GM19239 (cell line): ENCODE measurements at regions not wholly inside any gene's neighbourhood (a gene's known extent, or its start where the extent isn't known, plus 50 kb on each side); places are given as distances from the start of the nearest gene placed in this dataset.
"Not testable (repeated sequence)": the region's sequence is repeated elsewhere in the genome, so short reads cannot be mapped to it uniquely, and the experiment has no call there.

Experiments used
- DNase-seq: peaks from one replicate; pipeline ENCODE4 v3.0.0; 2011; ENCODE audit warnings: low spot score; ENCODE audit not compliant: insufficient read length
- FAIRE-seq: peaks from 2 replicates; lab custom pipeline; 2011; peaks lifted over from hg19 to GRCh38; lab: Jason Lieb, UNC

- FAIRE-seq: no peak
- no peak for DNase-seq
Observed at GRCh38 chr3:110618512-110619226, 452.9 kb upstream of the NECTIN3 start.

GRCh38 chr3:110620118-110620517 lies 451.5 kb upstream of the NECTIN3 start:
- no peak for FAIRE-seq
- no peak for DNase-seq

GRCh38 chr3:110623571-110623970 lies 448.0 kb upstream of the NECTIN3 start:
- FAIRE-seq: no peak

GRCh38 chr3:110624576-110624975 lies 447.0 kb upstream of the NECTIN3 start:
- DNase-seq (no peak), FAIRE-seq (no peak)

More at GRCh38 chr3:110623571-110623970, 448.0 kb upstream of the NECTIN3 start:
- no peak for DNase-seq

- no peak for FAIRE-seq
- DNase-seq: no peak
Observed at GRCh38 chr3:110625201-110625747, 446.3 kb upstream of the NECTIN3 start.

- DNase-seq, FAIRE-seq: not testable (repeated sequence)
Observed at GRCh38 chr3:110626652-110627111, 444.9 kb upstream of the NECTIN3 start.

GRCh38 chr3:110628650-110629301 lies 442.8 kb upstream of the NECTIN3 start:
- no peak for FAIRE-seq

GRCh38 chr3:110629917-110630316 lies 441.7 kb upstream of the NECTIN3 start:
- FAIRE-seq (no peak), DNase-seq (no peak)

More at GRCh38 chr3:110628650-110629301, 442.8 kb upstream of the NECTIN3 start:
- no peak for DNase-seq

GRCh38 chr3:110644203-110644602 lies 427.4 kb upstream of the NECTIN3 start:
- no peak for DNase-seq
- FAIRE-seq: no peak

GRCh38 chr3:110646055-110646454 lies 425.6 kb upstream of the NECTIN3 start:
- no peak for FAIRE-seq

GRCh38 chr3:110646496-110646895 lies 425.1 kb upstream of the NECTIN3 start:
- no peak for DNase-seq
- FAIRE-seq: no peak

More at GRCh38 chr3:110646055-110646454, 425.6 kb upstream of the NECTIN3 start:
- no peak for DNase-seq

- FAIRE-seq: no peak
- DNase-seq: no peak
Observed at GRCh38 chr3:110647586-110647985, 424.0 kb upstream of the NECTIN3 start.

- FAIRE-seq (no peak), DNase-seq (no peak)
Observed at GRCh38 chr3:110650741-110651140, 420.9 kb upstream of the NECTIN3 start.

- no peak for FAIRE-seq
- DNase-seq: no peak
Observed at GRCh38 chr3:110654843-110655502, 416.6 kb upstream of the NECTIN3 start.

GRCh38 chr3:110656394-110657025 lies 415.1 kb upstream of the NECTIN3 start:
- FAIRE-seq: no peak

GRCh38 chr3:110664148-110664547 lies 407.5 kb upstream of the NECTIN3 start:
- no peak for FAIRE-seq

More at GRCh38 chr3:110656394-110657025, 415.1 kb upstream of the NECTIN3 start:
- no peak for DNase-seq

GRCh38 chr3:110666495-110666894 lies 405.1 kb upstream of the NECTIN3 start:
- DNase-seq: no peak
- FAIRE-seq: no peak

More at GRCh38 chr3:110664148-110664547, 407.5 kb upstream of the NECTIN3 start:
- no peak for DNase-seq

- DNase-seq (no peak), FAIRE-seq (no peak)
Observed at GRCh38 chr3:110667216-110667615, 404.4 kb upstream of the NECTIN3 start.

GRCh38 chr3:110670407-110670806 lies 401.2 kb upstream of the NECTIN3 start:
- DNase-seq (no peak), FAIRE-seq (no peak)

- FAIRE-seq (no peak), DNase-seq (no peak)
Observed at GRCh38 chr3:110677506-110677905, 394.1 kb upstream of the NECTIN3 start.
